Neural cell (in vitro differentiated cells): ENCODE measurements at regions not wholly inside any gene's neighbourhood (a gene's known extent, or its start where the extent isn't known, plus 50 kb on each side); places are given as distances from the start of the nearest gene placed in this dataset.

Source experiments
- H2AFZ ChIP-seq: fragments of 200-600, 300-800 bp; sonication (generic), shearing (Covaris generic); 2 replicates; pipeline ENCODE4 v1.6.0; 2014; ENCODE audit warnings: low read depth, mild to moderate bottlenecking, antibody characterized with exemption, low read length, moderate library complexity
- H3F3A ChIP-seq: fragments of 200-600 bp; shearing (Covaris generic); 2 replicates; pipeline ENCODE4 v1.6.1; 2016; ENCODE audit warnings: mild to moderate bottlenecking, moderate library complexity, mixed read lengths, antibody characterized with exemption, low read length; ENCODE audit not compliant: insufficient read depth, poor library complexity, severe bottlenecking
- H3K27ac ChIP-seq: fragments of 200-600, 300-800 bp; sonication (generic), shearing (Covaris generic); 2 replicates; pipeline ENCODE4 v1.5.1; 2014; ENCODE audit warnings: mild to moderate bottlenecking, low read length, moderate library complexity
- H3K27me3 ChIP-seq: fragments of 300-800, 200-600 bp; sonication (generic), shearing (Covaris generic); 2 replicates; pipeline ENCODE4 v1.6.0; 2014; ENCODE audit warnings: mild to moderate bottlenecking, low read depth, low read length, moderate library complexity; ENCODE audit not compliant: insufficient read depth
- H3K36me3 ChIP-seq: fragments of 300-800, 200-600 bp; sonication (generic), shearing (Covaris generic); 2 replicates; pipeline ENCODE4 v1.5.1; 2014; ENCODE audit warnings: mild to moderate bottlenecking, antibody characterized with exemption, low read length, moderate library complexity; ENCODE audit not compliant: insufficient read depth
- H3K4me2 ChIP-seq: fragments of 300-800, 200-600 bp; sonication (generic), shearing (Covaris generic); 2 replicates; pipeline ENCODE4 v1.6.0; 2014; ENCODE audit warnings: mild to moderate bottlenecking, low read length
- H3K4me3 ChIP-seq: fragments of 300-800, 200-600 bp; sonication (generic), shearing (Covaris generic); 2 replicates; pipeline ENCODE4 v1.5.1; 2014; ENCODE audit warnings: mild to moderate bottlenecking, low read length, moderate library complexity
- H3K79me2 ChIP-seq: fragments of 200-600 bp; shearing (Covaris generic); replicated peaks from 2 replicates; pipeline ENCODE4 v1.6.0; 2014; ENCODE audit warnings: mild to moderate bottlenecking, low read length, moderate library complexity; ENCODE audit not compliant: insufficient read depth
- H3K9ac ChIP-seq: fragments of 300-800, 200-600 bp; sonication (generic), shearing (Covaris generic); 2 replicates; pipeline ENCODE4 v1.6.1; 2016; ENCODE audit warnings: mild to moderate bottlenecking, low read length, mixed read lengths
- H3K9me2 ChIP-seq: fragments of 200-600 bp; shearing (Covaris generic); 2 replicates; pipeline ENCODE4 v1.6.1; 2016; ENCODE audit warnings: mild to moderate bottlenecking, low read length, mixed read lengths; ENCODE audit not compliant: insufficient read depth
- H3K9me3 ChIP-seq: fragments of 200-600, 300-800 bp; sonication (generic), shearing (Covaris generic); 2 replicates; pipeline ENCODE4 v1.6.1; 2016; ENCODE audit warnings: mild to moderate bottlenecking, mixed run types, low read length, moderate library complexity, mixed read lengths
- H4K20me1 ChIP-seq: fragments of 200-600 bp; shearing (Covaris generic); 2 replicates; pipeline ENCODE4 v1.6.1; 2016; ENCODE audit warnings: mild to moderate bottlenecking, mixed run types; ENCODE audit not compliant: insufficient read depth
- CTCF ChIP-seq: fragments of 450-650 bp; IDR thresholded peaks from 2 replicates; pipeline ENCODE4 v1.5.1; 2014; ENCODE audit warnings: antibody characterized with exemption, mild to moderate bottlenecking, moderate library complexity; ENCODE audit not compliant: poor library complexity, severe bottlenecking
- EP300 ChIP-seq: fragments of 450-650 bp; conservative IDR thresholded peaks from 2 replicates; pipeline ENCODE4 v1.6.1; 2014; ENCODE audit warnings: antibody characterized with exemption, mild to moderate bottlenecking, moderate library complexity; ENCODE audit not compliant: poor library complexity, severe bottlenecking
- EZH2 ChIP-seq: fragments of 200-600, 300-800 bp; shearing (Covaris generic), sonication (generic); IDR thresholded peaks from 2 replicates; pipeline ENCODE4 v1.6.1; 2014; ENCODE audit warnings: antibody characterized with exemption, low read length, borderline replicate concordance, mild to moderate bottlenecking; ENCODE audit not compliant: insufficient read depth, poor library complexity, severe bottlenecking
- MXI1 ChIP-seq: fragments of 450-650 bp; conservative IDR thresholded peaks from 2 replicates; pipeline ENCODE4 v1.6.1; 2014; ENCODE audit warnings: antibody characterized with exemption, mild to moderate bottlenecking; ENCODE audit not compliant: poor library complexity, severe bottlenecking
- POLR2AphosphoS5 ChIP-seq: IDR thresholded peaks from 2 replicates; pipeline ENCODE4 v1.6.1; 2012
- RAD21 ChIP-seq: fragments of 450-650 bp; conservative IDR thresholded peaks from 2 replicates; pipeline ENCODE4 v1.6.1; 2014; ENCODE audit warnings: antibody characterized with exemption, mild to moderate bottlenecking, moderate library complexity
- REST ChIP-seq: IDR thresholded peaks from 2 replicates; pipeline ENCODE4 v1.6.1; 2012; ENCODE audit warnings: borderline replicate concordance
- SMC3 ChIP-seq: fragments of 450-650 bp; conservative IDR thresholded peaks from 2 replicates; pipeline ENCODE4 v1.6.1; 2014; ENCODE audit warnings: antibody characterized with exemption, mild to moderate bottlenecking, moderate library complexity; ENCODE audit not compliant: poor library complexity
- TAF1 ChIP-seq: IDR thresholded peaks from 2 replicates; pipeline ENCODE4 v1.6.1; 2012; ENCODE audit warnings: low read depth

GRCh38 chr2:195543063-195543462 lies 114.0 kb upstream of the SLC39A10 start:
- TF ChIP-seq RAD21 (no peak), MXI1 (no peak), REST (no peak), EZH2 (no peak), POLR2AphosphoS5 (no peak), TAF1 (no peak), SMC3 (no peak), CTCF (no peak), EP300 (no peak)
- no peak overlapping the region for H3K9ac ChIP-seq
- H3F3A ChIP-seq, result no peaks in the 10 kb centered on the region
- no peak overlapping the region for H3K4me3 ChIP-seq
- H2AFZ ChIP-seq, result no peak overlapping the region
- no peak overlapping the region for H3K27ac ChIP-seq
- no peaks in the 10 kb centered on the region for H3K9me3 ChIP-seq
- H3K9me2 ChIP-seq, result no peaks in the 10 kb centered on the region
- H3K36me3 ChIP-seq, result no peaks in the 10 kb centered on the region
- H3K27me3 ChIP-seq, result no peaks in the 10 kb centered on the region
- H4K20me1 ChIP-seq, result no peaks in the 10 kb centered on the region
- H3K79me2 ChIP-seq, result no peaks in the 10 kb centered on the region
- H3K4me2 ChIP-seq, result no peak overlapping the region

- TF ChIP-seq CTCF (no peak), REST (no peak), EP300 (no peak), MXI1 (no peak), SMC3 (no peak), EZH2 (no peak), RAD21 (no peak), POLR2AphosphoS5 (no peak), TAF1 (no peak)
- no peaks in the 10 kb centered on the region for H3K9me3 ChIP-seq
- H4K20me1 ChIP-seq, result no peaks in the 10 kb centered on the region
- no peak overlapping the region for H3K4me2 ChIP-seq
- no peaks in the 10 kb centered on the region for H3K9me2 ChIP-seq
- H3K4me3 ChIP-seq, result no peak overlapping the region
- H3K27ac ChIP-seq, result no peak overlapping the region
- H3K27me3 ChIP-seq, result no peaks in the 10 kb centered on the region
- no peak overlapping the region for H3K9ac ChIP-seq
- no peaks in the 10 kb centered on the region for H3F3A ChIP-seq
- H3K36me3 ChIP-seq, result no peaks in the 10 kb centered on the region
- H3K79me2 ChIP-seq, result no peaks in the 10 kb centered on the region
- H2AFZ ChIP-seq, result no peak overlapping the region
Measured at GRCh38 chr2:195542067-195542466, 115.0 kb upstream of the SLC39A10 start.
